MM.1S (cell line): ENCODE measurements at regions not wholly inside any gene's neighbourhood (a gene's known extent, or its start where the extent isn't known, plus 50 kb on each side); places are given as distances from the start of the nearest gene placed in this dataset.

Experiments used
- EZH2 ChIP-seq: fragments of 300-600 bp; sonication (generic); optimal IDR thresholded peaks from 2 replicates; pipeline ENCODE3; 2017; ENCODE audit warnings: low read depth, mild to moderate bottlenecking, antibody characterized with exemption, low read length, mixed read lengths
- TF ChIP-seq, protein P1 (sequence below): fragments of 300-600 bp; sonication (generic); IDR thresholded peaks from 2 replicates; pipeline ENCODE4 v1.5.1; 2016; ENCODE audit warnings: antibody characterized with exemption, low read length, mixed read lengths

DNA sequence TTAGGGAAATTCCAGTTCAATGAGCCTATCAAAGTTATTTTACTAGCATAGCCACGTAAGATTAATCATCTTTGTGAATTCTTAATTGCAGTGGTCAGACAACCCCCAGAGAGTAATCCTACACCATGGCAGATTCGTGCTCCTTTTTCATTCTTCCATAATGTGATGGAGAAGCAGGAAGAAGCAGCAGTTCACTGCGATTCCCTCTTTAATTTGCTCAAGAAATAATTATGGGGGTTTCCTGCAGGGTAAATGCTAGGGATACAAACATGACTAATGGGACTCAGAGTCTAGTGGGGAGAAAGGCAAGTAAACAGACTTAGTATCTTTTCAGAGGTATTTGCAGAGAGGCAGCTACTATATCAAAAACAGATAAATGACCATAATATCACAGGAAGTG, 175.8 kb upstream of the HNRNPA3 start:
- TF ChIP-seq, protein P1, sequence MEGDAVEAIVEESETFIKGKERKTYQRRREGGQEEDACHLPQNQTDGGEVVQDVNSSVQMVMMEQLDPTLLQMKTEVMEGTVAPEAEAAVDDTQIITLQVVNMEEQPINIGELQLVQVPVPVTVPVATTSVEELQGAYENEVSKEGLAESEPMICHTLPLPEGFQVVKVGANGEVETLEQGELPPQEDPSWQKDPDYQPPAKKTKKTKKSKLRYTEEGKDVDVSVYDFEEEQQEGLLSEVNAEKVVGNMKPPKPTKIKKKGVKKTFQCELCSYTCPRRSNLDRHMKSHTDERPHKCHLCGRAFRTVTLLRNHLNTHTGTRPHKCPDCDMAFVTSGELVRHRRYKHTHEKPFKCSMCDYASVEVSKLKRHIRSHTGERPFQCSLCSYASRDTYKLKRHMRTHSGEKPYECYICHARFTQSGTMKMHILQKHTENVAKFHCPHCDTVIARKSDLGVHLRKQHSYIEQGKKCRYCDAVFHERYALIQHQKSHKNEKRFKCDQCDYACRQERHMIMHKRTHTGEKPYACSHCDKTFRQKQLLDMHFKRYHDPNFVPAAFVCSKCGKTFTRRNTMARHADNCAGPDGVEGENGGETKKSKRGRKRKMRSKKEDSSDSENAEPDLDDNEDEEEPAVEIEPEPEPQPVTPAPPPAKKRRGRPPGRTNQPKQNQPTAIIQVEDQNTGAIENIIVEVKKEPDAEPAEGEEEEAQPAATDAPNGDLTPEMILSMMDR = no peak
- no peak for TF ChIP-seq EZH2
